GM21619 (cell line): ENCODE measurements at regions not wholly inside any gene's neighbourhood (a gene's known extent, or its start where the extent isn't known, plus 50 kb on each side); places are given as distances from the start of the nearest gene placed in this dataset.
"Not testable (repeated sequence)": the region's sequence is repeated elsewhere in the genome, so short reads cannot be mapped to it uniquely, and the experiment has no call there.

ENCODE experiments used
- ATAC-seq: cut with Tn5 transposase; IDR thresholded peaks from one replicate; pipeline ENCODE4 v1.9.1; 2021; ENCODE audit not compliant: unreplicated experiment

GRCh38 chr2:111439237-111439636 is 318.5 kb downstream of the BCL2L11 start:
- ATAC-seq = not testable (repeated sequence)

GRCh38 chr2:111441614-111442013 is 320.9 kb downstream of the BCL2L11 start:
- not testable (repeated sequence) for ATAC-seq

- not testable (repeated sequence) for ATAC-seq
Observed at GRCh38 chr2:111442767-111443454, 322.2 kb downstream of the BCL2L11 start.

DNA sequence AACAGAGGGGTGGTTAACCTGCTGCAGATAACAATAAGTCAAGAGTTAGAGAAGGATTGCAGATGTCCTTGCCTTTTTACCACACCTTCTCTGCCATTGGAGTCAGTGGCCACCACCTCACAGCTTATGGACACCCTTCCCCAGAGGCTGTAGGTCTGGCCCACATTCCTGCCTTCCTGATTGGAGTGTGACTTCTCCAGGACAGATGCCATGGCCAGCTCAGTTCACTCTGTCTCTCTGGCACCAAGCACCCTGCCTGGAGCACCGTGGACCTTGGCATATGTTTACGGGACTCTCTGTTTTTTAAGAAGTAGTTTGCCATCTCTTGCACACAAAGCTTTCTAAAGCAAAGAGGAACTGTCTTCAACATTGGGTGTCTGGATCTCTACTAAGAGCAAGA is 323.8 kb downstream of the BCL2L11 start:
- not testable (repeated sequence) for ATAC-seq

DNA sequence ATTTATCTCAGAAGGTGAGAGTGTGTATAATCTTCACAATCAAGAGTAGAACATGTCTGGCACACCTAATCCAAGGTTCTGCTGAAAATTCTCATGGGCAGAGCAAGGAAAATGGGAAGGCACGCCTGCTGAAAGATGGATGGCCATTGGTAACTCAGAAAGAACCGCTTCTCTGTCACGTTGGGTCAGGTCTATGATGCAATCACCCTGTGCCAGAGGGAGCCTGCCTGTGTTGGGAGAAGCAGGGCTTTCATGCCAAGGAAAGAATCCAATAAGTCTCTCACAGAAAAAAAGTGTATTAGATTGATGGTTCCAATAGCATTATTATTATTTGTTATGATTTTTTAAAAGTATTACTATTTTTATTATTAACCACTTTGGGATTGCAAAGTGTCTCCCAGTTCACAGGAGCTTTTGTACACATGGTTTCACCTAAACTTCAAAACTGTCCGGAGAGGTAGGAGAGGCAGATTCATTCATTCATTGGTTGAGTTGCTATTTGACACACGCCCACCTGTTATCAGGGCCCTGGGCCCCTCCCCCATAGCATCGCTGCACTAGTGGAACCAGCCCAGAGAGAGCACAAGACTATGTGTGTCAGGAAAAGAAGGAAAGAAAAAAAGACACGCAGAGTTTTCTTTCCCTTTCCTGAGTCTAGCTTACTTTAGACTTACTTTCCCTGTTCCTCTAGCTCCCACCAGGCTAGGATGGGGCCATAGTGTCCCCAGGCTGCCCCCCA is 324.6 kb downstream of the BCL2L11 start:
- not testable (repeated sequence) for ATAC-seq

DNA sequence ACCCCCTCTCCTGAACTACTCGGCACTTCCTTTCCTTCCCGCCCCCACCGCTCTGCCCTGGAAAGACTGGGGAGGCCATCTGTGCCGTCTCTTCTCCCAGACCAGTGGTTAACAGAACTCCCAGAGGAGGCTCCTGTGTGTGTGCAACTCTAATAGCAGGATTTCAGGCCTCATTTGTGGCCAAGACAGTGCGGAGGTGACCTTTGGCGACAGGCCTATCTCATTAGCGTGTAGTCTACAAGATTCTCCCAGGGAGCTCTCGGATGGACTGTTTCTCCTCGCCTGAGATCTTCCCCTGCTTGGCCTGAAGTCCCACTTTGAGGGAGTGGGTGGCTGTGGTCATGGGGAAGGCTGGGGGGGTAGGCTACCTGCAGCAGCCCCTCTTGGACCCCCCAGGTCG is 325.2 kb downstream of the BCL2L11 start:
- ATAC-seq = not testable (repeated sequence)

DNA sequence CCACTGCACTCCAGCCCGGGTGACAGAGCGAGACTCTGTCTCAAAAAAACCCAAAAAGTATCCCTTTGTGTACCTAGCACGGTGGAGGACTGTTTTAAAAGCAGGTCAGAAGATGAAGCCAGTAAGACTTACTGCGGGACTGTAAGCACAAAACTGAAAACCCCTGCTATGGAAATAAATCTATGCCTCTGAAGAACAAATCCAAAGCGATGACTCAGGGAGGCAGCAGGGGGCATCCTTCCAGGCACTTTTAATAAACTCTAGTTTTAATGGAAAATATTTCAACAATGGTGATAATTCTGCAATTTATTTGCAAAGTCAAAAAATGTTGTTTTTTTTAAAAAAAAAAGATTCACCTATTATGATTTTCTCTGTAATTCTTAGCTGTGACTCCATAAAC is 326.8 kb downstream of the BCL2L11 start:
- ATAC-seq = not testable (repeated sequence)

DNA sequence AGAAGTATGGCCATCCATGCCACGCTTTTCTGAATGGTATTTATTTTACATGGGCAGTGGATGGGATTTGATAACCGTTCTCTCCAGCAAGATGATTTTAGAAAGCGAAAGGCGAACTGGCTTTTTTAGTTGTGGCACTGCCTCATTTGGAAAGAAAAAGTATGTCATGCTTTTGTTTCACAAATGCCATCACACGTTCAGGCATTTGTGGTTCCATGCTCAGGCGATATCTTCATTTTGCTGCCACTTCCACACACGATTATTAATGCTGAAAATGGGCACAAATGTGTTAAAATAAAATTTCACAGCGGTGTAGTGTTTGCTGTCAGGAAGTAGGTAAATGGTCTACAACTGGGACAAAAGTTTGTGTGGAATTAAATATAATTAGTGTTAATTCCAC is 328.1 kb downstream of the BCL2L11 start:
- ATAC-seq = not testable (repeated sequence)

DNA sequence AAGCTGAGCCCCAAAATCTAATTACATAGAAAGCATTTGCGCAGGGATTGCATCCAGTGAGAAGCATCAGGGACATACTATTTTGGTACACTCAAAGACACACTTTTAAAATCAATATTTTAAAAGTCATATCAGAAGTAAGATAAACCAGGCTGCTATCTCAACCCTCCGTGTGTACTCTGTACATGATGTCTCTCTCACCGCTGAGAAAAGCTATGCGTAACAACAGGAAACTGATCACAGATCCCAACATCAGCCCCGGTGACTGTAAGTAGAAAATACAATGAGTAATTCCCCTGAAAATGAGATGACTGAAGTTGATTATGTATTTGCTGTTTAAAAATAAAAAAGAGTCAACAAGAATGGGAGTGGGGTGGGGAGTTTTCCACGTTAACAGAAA is 329.8 kb downstream of the BCL2L11 start:
- not testable (repeated sequence) for ATAC-seq

- ATAC-seq = not testable (repeated sequence)
Observed at GRCh38 chr2:111451692-111452199, 331.0 kb downstream of the BCL2L11 start.

DNA sequence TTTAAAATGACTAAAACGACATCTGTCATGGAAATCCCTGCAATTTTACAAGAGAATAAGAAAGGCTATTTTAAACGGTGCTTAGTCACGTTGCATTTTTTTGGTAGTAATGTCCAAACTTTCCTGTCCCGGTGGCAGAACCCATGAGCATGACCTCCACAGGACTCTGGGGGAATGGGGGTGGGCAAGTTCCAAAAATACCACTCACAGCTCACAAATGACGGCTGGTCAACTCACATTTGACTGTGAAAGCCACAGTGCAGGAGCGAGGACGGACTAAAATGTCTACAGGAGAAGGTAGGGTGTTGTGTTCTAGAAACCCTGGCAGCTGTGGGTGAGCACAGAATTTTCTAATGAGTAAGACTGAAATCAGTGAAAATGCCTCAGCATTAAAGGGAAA is 331.5 kb downstream of the BCL2L11 start:
- ATAC-seq = not testable (repeated sequence)

- not testable (repeated sequence) for ATAC-seq
Observed at GRCh38 chr2:111453308-111453707, 332.6 kb downstream of the BCL2L11 start.

DNA sequence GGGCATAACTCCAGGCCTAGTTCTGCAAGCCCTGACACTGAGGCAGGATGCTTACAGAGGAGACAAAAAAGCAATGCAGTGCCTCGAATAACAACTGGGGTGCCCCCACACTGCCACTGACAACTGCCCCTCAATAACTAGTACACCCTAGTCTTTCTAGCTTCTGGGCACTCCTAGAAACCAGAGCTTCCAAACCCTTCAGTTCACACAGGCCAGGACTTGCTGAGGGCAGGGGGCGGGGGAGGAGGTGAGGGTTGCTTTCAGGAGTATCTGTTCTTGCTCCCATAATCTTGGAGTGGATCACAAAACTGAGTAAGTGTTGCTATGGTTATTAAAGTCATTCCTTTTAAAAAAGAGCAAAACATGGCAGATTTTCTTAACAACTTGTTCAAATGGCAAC is 333.1 kb downstream of the BCL2L11 start:
- not testable (repeated sequence) for ATAC-seq

GRCh38 chr2:111454404-111454803 is 333.7 kb downstream of the BCL2L11 start:
- ATAC-seq = not testable (repeated sequence)

DNA sequence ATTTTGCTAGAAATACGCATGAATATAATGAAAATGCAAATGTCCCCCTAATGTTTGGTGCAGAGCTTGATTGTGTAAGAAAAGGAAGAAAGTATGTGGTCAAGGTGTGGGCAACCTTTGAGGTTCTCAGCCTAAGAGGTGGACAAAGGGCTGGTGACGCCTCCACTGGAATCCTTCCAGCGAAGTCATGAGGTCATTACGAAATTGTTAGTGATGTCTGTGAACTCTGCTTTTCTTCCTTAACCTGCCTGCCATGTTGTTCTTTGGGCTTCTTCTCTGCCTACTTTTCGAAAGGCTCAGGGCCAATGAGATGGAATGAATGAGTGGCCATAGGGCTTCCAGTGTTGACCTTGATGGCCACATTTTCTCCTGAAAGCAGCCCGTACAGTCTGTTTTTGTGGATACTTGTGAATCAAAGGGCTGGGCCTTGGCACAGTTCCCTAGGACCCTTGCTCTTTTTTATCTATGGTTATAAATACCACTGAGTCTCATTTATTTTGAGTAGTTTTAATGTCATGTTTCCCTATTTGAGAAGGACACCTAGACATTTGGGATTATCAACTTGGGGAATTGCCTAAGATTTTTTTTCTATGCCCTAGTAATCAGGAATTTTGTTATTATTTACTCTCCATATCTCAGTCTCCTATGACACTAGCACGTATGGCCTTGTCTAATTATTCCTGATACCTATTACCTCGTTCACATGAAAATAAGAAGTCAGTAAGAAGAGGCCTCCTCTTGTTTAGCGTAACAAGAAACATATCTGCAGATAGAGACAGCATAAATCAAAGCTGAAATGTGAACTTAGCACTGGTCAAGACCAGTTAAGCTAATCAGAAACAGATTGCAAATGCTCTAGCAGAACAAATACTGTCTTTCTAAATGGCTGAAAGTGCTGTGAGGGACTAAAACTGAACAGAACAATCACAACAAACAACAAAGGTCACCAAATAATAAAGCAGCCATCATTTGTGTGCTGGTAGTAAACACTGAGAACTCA is 334.6 kb downstream of the BCL2L11 start:
- ATAC-seq = not testable (repeated sequence)

GRCh38 chr2:111457191-111457590 is 336.5 kb downstream of the BCL2L11 start:
- ATAC-seq = not testable (repeated sequence)

DNA sequence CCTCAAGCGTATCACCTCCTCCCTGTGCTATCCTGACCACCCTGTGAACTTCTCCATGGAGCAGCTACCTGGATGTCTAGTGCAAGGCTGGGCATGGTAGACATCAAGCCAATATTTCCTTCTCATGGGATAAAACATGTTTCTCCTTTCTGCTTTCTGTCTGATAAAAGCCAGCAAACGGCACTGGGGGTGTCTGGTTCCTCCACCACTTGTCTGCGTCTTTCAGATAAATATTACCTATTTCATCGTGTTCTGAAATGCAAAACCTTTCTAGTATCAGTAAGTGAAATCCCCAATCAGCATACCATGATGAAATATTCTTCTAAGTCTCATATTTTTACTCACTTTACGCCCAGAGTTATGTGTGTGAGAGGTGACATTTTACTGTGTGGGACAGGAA is 340.2 kb downstream of the BCL2L11 start:
- not testable (repeated sequence) for ATAC-seq

DNA sequence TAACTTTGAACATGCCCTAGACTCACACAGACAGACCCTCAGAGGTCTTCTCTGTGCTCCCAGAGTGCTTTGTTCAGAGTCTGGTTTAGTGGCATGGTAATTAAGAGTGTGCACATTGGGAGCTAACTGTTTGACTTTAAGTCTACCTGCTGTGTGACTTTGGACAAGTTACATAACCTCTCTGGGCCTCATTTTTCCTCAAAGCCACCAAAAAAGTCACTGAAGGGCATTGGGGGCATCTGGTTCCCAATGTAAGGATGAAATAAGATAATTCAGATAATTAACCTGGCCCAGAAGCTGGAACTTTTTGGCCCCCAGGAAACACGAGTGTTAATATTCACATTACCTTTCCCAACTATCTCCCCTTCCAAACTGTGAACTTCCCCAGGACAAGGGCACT is 341.1 kb downstream of the BCL2L11 start:
- not testable (repeated sequence) for ATAC-seq

DNA sequence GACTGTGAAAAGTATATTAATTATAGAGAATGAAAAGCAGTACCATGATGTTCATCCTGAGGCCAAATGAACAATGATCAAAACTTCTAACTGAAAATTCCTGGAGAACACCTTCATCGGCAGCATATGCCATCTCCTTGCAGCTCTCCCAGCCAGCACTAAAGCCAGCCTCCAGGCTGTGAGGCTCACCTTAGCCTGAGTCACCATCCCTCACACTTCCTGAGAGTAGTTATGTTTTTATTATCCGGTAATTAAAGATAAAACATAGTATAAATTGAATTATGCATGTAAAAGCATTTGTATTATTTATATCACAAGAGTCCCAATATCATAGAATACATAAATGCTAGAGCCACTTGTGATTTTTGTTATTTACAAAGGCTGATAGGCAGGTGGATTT is 341.9 kb downstream of the BCL2L11 start:
- ATAC-seq = not testable (repeated sequence)

GRCh38 chr2:111463238-111463848 is 342.6 kb downstream of the BCL2L11 start:
- ATAC-seq = not testable (repeated sequence)
